ENCODE measurements at regions not wholly inside any gene's neighbourhood (a gene's known extent, or its start where the extent isn't known, plus 50 kb on each side); places are given as distances from the start of the nearest gene placed in this dataset.

DNA sequence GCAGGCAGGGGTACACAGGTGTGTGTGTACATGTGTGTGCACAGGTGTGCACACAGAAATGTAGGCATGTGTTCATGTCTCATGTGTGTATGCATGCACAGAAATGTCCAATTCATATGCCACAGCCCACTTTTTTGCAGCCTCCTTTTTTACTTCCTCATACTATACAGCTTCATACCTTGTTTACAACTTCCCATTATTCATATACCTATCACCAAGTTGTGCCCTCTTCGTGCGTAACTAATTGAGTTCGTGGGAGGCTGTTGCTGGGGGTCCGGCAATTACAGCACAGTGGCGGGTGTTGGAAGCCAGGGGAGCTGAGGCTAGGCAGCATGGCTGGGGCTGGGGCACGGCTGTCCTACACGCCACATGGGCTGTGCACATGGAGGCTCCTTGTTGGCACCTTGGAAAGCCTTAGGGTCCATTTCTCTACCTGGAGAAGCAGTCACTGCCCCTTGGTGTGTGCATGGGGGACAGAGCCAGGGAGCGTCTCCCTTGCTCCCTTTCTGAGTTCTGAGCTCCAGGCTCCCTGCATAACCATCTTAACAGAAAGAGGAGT is 266.7 kb downstream of the ENGASE start:
- TF ChIP-seq, protein P1, sequence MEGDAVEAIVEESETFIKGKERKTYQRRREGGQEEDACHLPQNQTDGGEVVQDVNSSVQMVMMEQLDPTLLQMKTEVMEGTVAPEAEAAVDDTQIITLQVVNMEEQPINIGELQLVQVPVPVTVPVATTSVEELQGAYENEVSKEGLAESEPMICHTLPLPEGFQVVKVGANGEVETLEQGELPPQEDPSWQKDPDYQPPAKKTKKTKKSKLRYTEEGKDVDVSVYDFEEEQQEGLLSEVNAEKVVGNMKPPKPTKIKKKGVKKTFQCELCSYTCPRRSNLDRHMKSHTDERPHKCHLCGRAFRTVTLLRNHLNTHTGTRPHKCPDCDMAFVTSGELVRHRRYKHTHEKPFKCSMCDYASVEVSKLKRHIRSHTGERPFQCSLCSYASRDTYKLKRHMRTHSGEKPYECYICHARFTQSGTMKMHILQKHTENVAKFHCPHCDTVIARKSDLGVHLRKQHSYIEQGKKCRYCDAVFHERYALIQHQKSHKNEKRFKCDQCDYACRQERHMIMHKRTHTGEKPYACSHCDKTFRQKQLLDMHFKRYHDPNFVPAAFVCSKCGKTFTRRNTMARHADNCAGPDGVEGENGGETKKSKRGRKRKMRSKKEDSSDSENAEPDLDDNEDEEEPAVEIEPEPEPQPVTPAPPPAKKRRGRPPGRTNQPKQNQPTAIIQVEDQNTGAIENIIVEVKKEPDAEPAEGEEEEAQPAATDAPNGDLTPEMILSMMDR (IDR thresholded peaks at IDR 0.05; ENCODE audit: low read depth, low read length) = no peak
- no peak for TF ChIP-seq POLR2A (IDR thresholded peaks at IDR 0.05; ENCODE audit: extremely low read depth, insufficient read length)
- TF ChIP-seq, protein P2, sequence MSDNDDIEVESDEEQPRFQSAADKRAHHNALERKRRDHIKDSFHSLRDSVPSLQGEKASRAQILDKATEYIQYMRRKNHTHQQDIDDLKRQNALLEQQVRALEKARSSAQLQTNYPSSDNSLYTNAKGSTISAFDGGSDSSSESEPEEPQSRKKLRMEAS (IDR thresholded peaks at IDR 0.05; ENCODE audit: low read depth, low read length) = no peak
- TF ChIP-seq MYC (IDR thresholded peaks at IDR 0.05; ENCODE audit: low read depth, low read length) = no peak
